ENCODE measurements at regions not wholly inside any gene's neighbourhood (a gene's known extent, or its start where the extent isn't known, plus 50 kb on each side); places are given as distances from the start of the nearest gene placed in this dataset.

DNA sequence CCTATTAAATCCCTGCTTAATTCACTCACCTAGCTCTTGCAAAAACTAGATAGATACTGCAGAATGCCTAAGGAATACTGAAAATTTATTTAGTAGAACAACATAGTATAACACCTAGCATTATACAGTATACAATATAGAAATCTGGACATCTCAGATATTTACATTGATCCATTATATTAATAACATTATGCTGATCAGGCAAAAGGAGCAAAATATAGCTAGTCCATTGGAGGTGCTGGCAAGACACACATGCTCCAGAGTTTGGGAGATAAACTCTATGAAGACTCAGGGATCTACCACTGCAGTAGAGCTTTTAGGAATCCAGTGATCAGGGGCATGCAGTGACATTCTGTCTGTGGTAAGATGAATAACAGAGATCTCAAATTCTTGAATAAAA, 357.6 kb downstream of the TBC1D4 start:
- DNase-seq: no peak

DNA sequence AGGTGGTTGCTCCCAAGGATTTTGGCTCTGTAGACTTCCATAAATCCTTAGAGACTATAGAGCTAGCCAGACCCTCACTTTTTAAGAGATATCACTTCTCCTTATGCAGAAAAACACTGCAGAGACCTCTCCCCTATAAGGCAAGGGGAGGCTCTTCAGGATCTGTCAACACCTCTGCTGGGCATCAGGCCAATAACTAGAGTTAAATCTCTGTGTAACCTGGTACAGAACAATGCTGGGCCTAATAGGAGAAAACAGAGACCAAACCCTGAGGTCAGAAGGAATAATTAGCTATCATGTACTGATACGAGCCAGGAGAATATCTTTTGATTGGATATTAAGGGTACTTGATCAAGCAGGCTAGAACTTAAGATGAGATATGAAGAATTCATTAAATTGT, 358.5 kb downstream of the TBC1D4 start:
- DNase-seq: peak; percentile 41

DNA sequence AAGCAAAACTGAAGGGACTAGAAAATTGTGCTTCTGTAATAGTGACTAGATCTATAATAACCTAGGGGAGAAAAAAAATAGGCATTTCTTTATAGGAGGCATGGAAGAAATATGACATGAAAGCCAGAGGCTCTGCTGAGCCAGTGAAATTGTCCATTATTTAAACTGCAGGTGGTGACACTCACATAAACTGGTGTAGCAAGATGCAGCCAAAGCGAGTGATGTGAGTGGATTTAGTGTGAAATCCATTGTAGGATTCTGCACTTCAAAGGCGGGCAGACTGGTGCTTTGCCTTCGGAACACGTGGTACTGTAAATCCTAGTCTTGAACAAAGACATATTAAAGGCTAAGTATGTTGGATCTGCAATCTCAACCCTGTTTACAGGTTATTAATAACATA, 361.9 kb downstream of the TBC1D4 start:
- peak; percentile 2 for DNase-seq

DNA sequence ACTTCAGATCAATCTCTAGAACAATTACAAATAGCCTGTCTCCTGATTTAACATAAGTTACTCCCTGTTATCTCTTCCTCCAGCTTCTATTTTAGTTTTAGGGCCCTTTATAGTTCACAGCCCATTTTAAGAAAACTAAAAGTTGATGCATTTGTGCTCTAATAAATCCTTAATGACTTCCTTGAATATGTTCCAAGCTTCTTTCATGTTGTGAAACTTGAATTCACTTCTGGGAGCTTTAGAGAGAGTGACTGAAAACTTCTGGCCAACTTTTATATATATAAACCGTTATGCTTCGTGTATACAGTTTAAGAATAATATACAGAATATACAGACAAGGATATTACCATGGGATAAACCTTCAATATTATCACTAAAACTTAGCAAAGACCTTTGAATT, 366.8 kb downstream of the TBC1D4 start:
- no peak for DNase-seq

DNA sequence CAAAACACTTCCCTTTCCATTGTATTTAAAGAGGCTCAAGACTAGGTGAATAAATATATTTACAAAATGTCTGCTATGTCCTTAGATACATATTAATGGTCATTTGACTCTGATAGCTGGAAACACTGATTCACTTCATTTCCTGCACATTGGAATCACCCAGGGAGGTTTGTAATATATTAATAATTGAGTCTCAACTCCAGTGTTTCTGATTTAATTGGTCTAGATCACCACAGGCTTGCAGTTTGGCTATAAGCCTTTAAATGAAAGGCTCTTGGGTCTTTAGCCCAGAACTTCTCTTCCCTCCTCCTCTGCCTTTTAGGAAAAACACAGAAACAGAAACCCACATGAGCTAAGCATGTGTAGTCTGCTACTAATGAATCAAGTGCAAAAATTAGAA, 378.0 kb downstream of the TBC1D4 start:
- DNase-seq: no peak

DNA sequence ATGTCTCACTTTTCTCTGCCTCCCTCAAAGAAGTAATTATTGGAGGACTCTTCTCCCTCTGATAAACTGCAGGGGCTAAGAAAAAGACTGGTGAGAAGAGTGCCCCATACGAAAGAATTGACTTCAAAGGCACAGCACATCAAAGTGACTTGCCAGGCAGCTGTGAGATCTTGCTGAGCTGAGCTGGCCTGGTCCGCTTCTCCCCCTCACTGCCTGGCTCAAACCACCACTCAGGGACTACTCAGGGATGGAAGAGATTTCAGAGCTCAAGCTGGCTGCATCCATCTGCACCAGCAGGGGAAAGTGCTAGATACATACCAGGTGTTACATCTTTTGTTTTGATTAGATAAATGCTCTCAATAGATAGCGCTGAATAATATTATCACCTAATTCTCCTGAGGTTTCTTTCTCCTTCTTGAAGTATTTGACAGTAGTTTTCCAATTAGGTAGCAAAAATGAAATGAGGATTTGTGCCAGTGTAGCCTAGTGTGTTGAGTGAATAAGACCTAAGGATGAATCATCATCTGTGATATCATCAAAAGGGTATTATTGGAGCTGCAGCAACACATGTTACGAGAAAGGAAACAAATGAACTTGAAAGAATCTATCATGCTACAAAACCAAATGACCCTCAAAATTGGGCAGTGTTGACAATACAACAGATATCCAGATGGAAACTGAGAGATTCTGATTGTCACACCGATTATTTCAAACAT, 379.8 kb downstream of the TBC1D4 start:
- no peak for DNase-seq

DNA sequence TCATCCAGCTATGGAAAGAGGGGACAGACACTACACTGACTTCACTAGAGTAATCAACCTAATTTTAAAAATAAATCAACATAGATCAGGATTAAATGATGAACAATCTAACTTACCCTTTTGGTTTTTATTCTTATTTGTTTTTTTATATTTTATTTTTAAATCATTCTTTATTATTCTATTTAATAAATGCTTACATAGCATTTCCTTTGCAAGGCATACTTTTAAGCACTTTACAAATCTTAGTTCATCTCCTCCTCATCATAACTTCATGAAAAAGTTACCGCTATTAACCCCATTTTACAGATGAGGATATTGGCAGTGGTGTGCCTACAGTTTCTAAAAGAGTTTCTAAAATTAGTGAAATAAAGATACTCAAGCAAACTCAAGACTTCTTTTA, 380.6 kb downstream of the TBC1D4 start:
- no peak for DNase-seq

DNA sequence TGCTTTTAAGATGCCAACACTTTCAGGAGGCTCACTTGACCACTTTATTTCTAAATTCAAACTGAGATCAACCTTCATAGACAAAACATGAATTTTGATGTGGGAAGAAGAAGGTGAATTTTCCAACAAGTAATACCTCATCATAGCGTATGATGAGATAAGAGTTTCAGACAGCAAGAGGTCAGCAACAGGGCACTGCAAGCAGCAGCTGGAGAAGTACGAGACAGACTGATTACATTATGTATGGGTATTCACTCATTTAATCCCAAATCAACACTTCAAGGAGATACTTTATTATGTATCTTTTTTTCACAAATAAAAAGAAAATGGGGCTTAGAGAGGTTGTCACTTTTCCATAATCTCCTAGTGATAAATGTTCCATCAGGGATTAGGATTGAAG, 389.8 kb downstream of the TBC1D4 start:
- no peak for DNase-seq

DNA sequence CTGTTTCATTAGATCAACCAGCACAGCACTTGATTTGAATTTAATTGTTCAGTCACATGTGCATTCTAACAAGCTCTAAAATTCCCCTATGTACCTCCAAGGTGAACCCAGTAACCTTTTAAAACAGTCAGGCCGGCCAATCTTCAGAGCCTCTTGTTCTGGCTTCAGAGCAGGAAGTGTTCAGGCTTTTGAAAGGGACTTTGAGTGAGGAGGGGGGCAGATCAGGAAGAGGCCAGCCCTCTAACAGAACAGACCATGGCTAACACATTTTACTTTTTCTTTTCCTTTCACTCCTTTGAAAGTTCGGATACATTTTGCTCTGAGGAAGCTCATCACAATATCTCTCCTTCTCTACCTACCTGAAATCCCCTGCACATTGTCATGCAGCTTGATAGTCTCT, 390.3 kb downstream of the TBC1D4 start:
- DNase-seq: no peak

DNA sequence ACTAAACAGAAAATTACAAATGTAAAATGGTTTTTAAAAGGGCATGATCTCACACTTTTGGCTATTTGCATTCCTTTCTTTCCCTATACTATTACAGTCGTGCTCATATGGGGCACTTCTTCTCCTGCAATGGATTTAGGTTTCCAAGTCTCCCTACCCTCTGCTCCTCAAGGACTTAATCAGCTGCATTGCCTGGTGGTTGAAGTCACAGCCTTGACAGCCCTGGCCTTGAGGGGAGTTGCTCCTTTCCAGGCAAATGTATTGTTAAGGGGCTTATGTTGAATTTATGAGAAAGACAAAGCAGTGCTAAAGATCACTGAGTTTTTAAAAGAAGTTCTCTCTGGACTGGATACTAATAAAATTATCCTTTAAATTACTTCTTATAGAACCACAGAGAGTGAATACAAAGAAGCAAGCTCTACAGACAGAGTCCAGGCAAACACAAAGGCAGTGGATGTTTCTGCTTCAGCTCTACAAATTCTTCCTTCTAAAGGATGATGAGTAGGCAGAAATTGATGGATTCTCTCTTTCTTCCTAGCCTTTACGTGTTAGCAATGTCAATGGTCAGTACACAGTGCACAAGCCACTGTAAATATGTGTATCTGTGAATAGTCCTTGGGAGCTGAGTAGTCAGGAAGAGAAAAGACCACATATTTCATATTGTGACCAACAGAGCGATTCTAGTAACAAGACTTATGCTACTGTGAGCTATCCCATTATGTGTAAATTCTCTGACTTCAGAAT, 390.9 kb downstream of the TBC1D4 start:
- DNase-seq: no peak

DNA sequence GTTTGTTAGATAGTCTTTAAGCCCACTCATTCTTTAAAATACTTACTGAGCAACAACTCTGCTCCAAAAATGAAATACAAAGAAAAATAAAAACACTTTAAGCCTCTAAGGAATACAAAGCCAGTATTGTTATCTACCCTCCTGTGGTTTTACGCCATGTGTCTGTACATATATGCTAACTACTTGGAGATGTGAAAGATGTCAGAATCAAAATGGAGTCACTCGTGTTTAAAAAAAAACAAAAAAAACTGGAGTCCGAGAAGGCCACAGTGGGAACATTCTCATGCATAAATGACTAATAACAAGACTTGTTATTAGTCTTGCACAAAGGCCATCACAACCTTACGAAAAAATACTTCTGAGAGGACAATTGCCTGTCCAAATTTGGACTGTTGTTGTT, 393.1 kb downstream of the TBC1D4 start:
- DNase-seq: no peak

DNA sequence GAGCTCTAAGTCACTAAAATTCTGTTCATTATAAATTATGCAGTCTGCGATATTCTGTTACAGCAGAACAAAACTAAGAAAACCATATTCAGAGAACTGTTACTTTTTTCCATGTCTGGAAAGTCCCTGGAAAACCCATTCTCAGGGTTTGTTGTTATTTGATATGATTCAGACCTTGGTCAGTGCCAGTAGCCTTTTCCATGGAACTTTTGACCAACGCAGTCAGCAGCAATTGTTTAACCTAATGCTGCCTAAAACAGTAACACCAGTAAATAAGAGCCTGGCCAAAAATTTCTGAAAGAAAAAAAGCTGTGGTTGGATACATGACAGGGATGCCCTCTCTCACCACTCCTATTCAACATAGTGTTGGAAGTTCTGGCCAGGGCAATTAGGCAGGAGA, 402.7 kb downstream of the TBC1D4 start:
- DNase-seq: no peak

DNA sequence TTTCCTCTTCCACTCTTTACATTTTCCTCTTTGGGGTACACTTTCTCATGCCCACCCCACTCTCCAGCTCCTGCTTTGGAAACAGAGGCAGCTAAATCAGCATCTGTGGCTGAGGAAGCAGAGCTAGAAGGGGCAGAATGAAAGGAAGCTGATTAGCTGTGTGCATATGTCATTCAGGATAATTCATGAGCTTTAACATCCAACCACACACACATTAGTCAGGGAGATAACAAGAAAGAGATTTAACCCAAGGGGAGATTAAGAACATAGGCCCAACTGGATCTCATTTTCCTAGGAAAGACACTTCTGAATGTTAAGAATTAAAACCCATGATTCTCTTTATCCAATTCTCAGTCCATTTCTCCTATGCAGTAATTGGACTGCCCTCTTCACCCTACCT, 405.5 kb downstream of the TBC1D4 start:
- DNase-seq: no peak

DNA sequence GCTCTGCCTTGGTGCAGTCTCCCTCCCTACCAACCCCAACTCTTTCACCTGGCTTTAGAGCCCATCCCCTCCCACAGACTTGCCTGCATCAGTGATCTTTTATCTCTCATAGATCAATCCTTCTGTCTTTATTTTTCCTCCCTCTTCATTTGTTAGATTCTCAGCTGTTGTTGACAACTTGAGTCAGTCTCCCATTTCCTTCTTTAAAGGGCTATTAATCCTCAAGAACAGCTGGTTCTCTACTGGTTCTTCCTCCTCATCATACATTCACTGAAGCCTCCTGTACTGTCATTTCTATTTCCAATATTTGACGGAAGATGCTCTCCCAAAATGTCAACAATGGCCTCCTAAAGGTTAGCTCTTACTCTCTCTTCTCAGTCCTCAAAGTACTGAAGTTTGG, 408.2 kb downstream of the TBC1D4 start:
- no peak for DNase-seq

DNA sequence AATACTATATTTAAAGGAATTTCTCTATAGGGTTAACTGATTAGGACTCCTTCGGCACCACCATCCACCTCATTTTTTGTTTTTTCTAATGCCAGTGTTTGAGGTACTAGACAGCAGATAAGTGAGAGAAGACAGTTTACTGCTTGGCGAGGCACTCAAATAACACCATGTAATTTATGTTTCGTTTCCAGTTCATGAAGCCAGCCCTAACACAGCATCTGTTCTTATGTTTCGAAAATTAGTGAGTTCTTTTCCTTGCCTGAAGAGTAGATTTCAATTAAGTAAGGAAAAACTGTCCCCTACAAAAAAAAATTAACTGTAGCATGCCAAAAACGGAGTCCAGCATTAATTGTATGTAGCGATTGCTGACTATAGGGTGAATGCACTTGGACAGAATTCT, 409.1 kb downstream of the TBC1D4 start:
- no peak for DNase-seq

DNA sequence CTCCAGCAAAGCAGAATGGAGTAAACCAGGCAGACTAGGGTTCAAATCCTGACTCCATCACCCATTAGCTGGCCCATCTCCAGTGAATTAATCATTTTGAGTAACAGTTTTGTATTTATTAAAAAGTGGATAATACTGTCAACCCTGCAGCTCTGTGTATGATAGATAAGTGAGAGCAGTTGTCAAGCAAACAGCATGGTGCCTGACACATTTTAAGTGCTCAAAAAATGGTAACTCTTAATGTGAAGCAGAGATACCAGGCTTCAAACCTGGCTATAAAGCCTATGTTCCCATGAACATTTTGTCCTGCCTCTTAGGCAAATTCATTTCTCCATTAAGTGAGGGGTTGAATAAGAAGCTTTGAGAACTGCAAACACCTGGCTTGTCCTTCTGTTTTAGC, 409.6 kb downstream of the TBC1D4 start:
- no peak for DNase-seq

DNA sequence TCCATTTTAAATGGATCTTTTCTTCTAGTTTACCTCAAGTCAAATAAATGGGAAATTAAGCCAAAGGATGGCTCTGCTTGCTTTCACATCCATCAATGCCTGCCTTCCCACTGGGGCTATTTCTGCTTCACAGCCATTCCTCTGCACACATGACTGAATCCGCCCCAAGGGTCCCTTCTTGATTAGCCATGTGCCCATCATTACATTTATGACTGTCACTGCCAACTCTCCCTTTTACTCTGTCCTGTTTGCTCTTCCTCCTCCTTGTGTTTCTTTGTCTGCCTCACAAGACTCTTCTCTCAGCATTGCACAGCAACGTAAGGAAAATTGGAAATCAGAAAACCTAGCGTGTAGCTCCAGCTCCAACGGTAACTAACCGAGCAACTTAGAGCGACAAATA, 410.2 kb downstream of the TBC1D4 start:
- peak; percentile 33 for DNase-seq

DNA sequence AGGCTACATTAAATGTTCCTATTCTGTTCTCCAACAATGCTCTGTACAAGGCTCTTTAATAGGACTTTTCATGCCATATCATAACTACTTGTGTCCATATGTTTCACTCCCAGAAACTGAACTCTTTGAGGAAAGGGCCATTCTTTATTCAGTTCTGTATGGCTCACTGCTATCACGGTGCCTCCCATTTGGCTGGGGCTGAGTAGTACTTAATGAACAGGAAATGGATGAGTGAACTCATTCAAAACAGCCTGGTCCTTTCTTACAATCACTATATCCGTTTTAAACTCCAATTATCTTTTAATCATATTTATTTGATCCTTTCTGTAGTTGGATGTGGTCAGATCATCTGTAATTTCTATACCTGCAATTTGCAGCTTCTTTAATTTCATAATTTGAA, 410.6 kb downstream of the TBC1D4 start:
- peak; percentile 33 for DNase-seq

DNA sequence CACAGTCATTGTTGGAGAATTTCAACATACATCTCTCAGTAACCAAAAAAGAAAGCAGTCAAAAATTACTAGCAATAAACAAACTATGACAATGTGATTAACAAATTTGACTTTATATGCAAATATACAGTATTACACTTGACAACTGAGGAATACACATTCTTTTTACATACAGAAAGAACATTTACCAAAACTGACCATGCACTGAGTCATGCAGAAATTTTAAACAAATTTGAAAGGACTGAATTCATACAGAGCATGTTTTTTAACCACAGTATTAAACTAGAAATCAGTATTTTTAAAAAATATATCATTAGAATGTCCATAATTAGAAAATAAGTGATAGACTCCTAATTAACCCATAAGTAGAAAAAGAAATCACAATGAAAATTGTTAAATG, 420.1 kb downstream of the TBC1D4 start:
- DNase-seq: no peak

DNA sequence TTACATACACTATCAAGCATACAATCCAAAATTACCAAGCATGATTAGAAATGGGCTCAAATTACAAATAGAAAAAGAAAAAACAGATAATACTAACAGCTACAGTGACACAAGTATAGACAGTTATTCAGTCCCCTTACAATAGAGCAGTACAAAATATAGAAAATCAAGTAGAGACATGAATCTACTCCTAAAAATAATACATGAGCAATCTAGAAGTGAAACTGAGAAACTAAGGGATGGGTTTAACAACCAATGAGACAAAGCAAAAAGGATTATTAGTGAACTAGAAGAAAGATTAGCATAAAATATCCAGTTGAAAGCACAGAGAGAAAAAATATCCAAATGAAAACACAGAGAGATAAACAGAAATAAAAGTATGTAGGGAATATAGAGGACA, 426.7 kb downstream of the TBC1D4 start:
- DNase-seq: no peak

DNA sequence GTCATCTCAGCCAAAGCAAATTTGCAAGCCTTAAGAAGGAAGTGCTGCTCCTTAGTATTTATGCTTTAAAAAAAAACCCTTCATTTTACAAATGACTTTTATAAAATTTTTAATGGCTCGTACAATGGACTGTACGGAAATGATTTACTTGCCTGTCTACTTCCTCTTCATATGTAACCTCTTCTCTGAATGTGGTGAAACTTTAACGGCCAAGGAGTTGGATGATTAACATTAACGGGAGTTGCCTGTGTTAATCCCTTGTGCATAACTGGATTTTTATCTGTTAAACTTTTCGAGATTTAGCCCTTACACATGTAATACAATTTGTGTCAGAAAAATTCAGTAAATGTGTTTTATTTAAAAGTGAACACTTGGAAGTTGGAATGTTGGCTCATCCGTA, 429.4 kb downstream of the TBC1D4 start:
- no peak for DNase-seq

DNA sequence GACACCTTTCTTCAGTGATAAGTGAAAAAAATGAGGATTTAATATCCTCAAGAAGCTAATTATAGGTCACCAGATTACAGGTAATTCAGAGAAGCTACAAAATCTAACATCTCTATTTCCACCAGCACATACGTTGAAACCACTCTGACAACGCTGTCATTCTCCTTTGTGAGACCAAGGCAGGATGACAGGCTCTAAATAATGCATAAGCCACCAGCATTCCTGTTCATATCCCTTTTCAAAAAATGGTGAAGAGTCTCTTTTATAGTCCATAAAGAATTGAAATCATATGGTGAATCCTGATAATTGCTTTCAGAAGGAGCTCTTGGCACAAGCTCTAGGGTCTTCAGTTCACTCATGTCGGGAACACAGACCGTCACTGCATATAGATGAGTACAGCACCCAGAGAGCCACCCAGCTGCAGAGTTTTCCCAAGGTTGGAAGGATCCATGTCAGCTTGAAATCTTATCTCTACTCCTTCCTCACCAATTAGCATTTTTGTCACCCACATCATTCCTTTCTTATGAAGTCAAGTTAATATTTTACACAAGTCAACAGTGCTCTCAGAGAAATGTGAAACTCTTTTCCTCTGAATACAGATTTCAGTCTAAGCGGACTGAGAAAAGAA, 431.4 kb downstream of the TBC1D4 start:
- no peak for DNase-seq

DNA sequence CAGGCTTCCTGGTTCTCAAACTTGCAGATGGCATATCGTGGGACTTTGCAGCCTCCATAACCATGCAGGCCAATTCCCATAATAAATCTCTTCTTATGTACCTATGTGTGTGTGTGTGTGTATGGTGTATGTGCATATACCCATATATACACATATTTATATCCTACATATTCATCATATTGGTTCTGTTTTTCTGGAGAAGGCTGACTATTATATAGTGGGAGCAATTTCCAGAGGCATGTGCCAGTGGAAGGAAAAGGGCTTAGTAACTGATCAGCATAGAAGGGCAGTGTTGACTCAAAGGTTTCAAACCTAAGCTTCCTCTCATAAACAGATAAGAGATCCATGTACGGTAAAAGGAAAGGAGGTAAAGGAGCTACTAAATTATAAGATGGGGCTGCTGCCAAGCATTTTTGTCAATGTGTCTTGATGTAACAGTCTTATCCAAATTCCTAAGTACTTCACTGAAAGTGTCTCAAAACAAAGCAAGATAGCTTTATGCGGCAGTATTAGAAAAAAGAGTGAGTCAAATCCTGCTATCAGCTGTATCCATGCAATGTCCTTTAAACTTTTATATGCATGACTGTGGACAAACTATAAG, 432.1 kb downstream of the TBC1D4 start:
- DNase-seq: no peak

DNA sequence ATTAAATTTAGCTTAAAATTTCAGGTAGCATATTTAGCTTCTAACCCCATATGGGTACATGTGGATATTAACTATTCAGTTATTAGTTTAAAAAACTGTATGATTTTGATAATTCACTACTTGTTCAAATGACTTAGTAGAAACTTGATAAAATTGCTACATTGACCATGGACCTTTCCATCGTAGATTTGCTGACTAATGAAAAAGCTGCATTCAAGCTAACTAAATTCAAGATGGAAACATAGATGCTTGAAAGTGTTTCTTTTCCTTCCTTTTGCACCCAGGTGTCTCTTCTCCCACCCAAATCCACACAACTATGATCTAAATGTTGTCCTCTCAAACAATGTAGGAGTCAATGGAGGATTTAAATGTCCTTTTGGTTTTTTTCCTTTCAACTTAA, 439.2 kb downstream of the TBC1D4 start:
- DNase-seq: no peak

Data from COR-L47 (cell line).